GM12878 (cell line): ENCODE measurements at regions not wholly inside any gene's neighbourhood (a gene's known extent, or its start where the extent isn't known, plus 50 kb on each side); places are given as distances from the start of the nearest gene placed in this dataset.

Source experiments
- ATAC-seq: fragments of 200-7000 bp; cut with Tn5 transposase; 3 replicates; pipeline ENCODE4 v1.9.1; 2020; ENCODE audit warnings: mild to moderate bottlenecking, moderate library complexity
- BruUV-seq: library from RNA; stranded (reverse); fragments of 400-500 nt; replicated peaks from 2 replicates; lab custom pipeline; 2021; lab: Mats Ljungman, UMichigan
- CTCF ChIA-PET: fragments of 300-600 bp; sonication (Branson Sonifier 250); formaldehyde crosslinking; extraction: SDS; loops from one replicate; lab custom pipeline; 2021; ENCODE audit warnings: inconsistent platforms; lab: Yijun Ruan, JAX
- POLR2A ChIA-PET: fragments of 350-600 bp; formaldehyde crosslinking; extraction: SDS; loops from one replicate; lab custom pipeline; 2021; ENCODE audit warnings: inconsistent platforms; lab: Charles Lee
- RAD21 ChIA-PET: fragments of 300-600 bp; sonication (Branson Sonifier 250); formaldehyde crosslinking; loops from one replicate; lab custom pipeline; 2023; ENCODE audit warnings: antibody characterized with exemption; ENCODE audit not compliant: unreplicated experiment; lab: Charles Lee
- SMC1A ChIA-PET: fragments of 300-600 bp; sonication (Branson Sonifier 250); formaldehyde crosslinking; loops from one replicate; lab custom pipeline; 2023; ENCODE audit not compliant: unreplicated experiment, uncharacterized antibody; lab: Charles Lee
- DNase-seq: peaks from one replicate; pipeline ENCODE4 v3.0.0-alpha.2; 2011; ENCODE audit warnings: low read depth, low spot score
- FAIRE-seq: peaks from 3 replicates; lab custom pipeline; 2011; peaks lifted over from hg19 to GRCh38; lab: Jason Lieb, UNC
- H2AFZ ChIP-seq: 2 replicates; pipeline ENCODE4 v1.6.0; 2011; ENCODE audit warnings: low read depth, low read length, control low read depth; ENCODE audit not compliant: control insufficient read depth
- H3K27ac ChIP-seq: 2 replicates; pipeline ENCODE4 v1.5.1; 2011; ENCODE audit warnings: control low read depth; ENCODE audit not compliant: control insufficient read depth, insufficient read depth
- H3K27me3 ChIP-seq, 2 experiments: replicated peaks in 1 of 2; 2 replicates each; pipeline versions ENCODE4 v1.6.0 to v1.6.1; 2011; ENCODE audit warnings: low read length in 1 of 2; ENCODE audit not compliant: control insufficient read depth in 2 of 2, insufficient read depth in 2 of 2
- H3K36me3 ChIP-seq, 2 experiments: 2 replicates each; pipeline ENCODE4 v1.5.1; 2011; ENCODE audit warnings: low read length in 1 of 2; ENCODE audit not compliant: control insufficient read depth in 2 of 2, insufficient read depth in 2 of 2
- H3K4me1 ChIP-seq: 2 replicates; pipeline ENCODE4 v1.6.1; 2011; ENCODE audit warnings: mild to moderate bottlenecking, low read length, moderate library complexity, mixed read lengths; ENCODE audit not compliant: control insufficient read depth, insufficient read depth
- H3K4me2 ChIP-seq: 2 replicates; pipeline ENCODE4 v1.6.0; 2011; ENCODE audit warnings: control low read depth; ENCODE audit not compliant: control insufficient read depth, insufficient read depth
- H3K4me3 ChIP-seq: fragments of 200-600 bp; sonication (generic); 2 replicates; pipeline ENCODE4 v1.5.1; 2016
- H3K79me2 ChIP-seq: 2 replicates; pipeline ENCODE4 v1.6.0; 2011; ENCODE audit warnings: low read length; ENCODE audit not compliant: control insufficient read depth, insufficient read depth
- H3K9ac ChIP-seq: 2 replicates; pipeline ENCODE4 v1.8.0; 2011; ENCODE audit warnings: low read length, control low read depth, mixed read lengths; ENCODE audit not compliant: control insufficient read depth, insufficient read depth
- H3K9me3 ChIP-seq: replicated peaks from 3 replicates; pipeline ENCODE4 v1.5.1; 2011; ENCODE audit warnings: mild to moderate bottlenecking, low read length; ENCODE audit not compliant: control insufficient read depth, insufficient read depth
- H4K20me1 ChIP-seq: 2 replicates; pipeline ENCODE4 v1.6.0; 2011; ENCODE audit not compliant: control insufficient read depth, insufficient read depth
- BMI1 ChIP-seq: fragments of 450-650 bp; IDR thresholded peaks from 2 replicates; pipeline ENCODE4 v1.6.1; 2016; ENCODE audit warnings: mild to moderate bottlenecking, moderate library complexity, borderline replicate concordance
- EZH2 ChIP-seq: IDR thresholded peaks from 2 replicates; pipeline ENCODE4 v1.6.1; 2012; ENCODE audit warnings: low read depth, mild to moderate bottlenecking, control low read depth, inconsistent platforms, low read length, borderline replicate concordance; ENCODE audit not compliant: control insufficient read depth
- JUNB ChIP-seq: IDR thresholded peaks from 2 replicates; pipeline ENCODE4 v1.6.1; 2016; ENCODE audit warnings: antibody characterized with exemption, mild to moderate bottlenecking
- NFXL1 ChIP-seq: fragments of 450-650 bp; IDR thresholded peaks from 2 replicates; pipeline ENCODE4 v1.6.1; 2017; ENCODE audit warnings: antibody characterized with exemption, mild to moderate bottlenecking, borderline replicate concordance
- NFYA ChIP-seq: IDR thresholded peaks from 2 replicates; pipeline ENCODE4 v1.6.1; 2011; ENCODE audit warnings: low read depth, mild to moderate bottlenecking, low read length, improper control_type of control experiment, borderline replicate concordance
- NFYB ChIP-seq: IDR thresholded peaks from 2 replicates; pipeline ENCODE4 v1.6.1; 2011; ENCODE audit warnings: low read depth, mild to moderate bottlenecking, low read length, improper control_type of control experiment, moderate library complexity; ENCODE audit not compliant: insufficient read depth
- SMC3 ChIP-seq: IDR thresholded peaks from 2 replicates; pipeline ENCODE4 v1.6.1; 2011; ENCODE audit warnings: low read length, improper control_type of control experiment, borderline replicate concordance
- SUPT20H ChIP-seq: IDR thresholded peaks from 2 replicates; pipeline ENCODE4 v1.6.1; 2011; ENCODE audit warnings: low read depth, mild to moderate bottlenecking, low read length, moderate library complexity, borderline replicate concordance; ENCODE audit not compliant: control insufficient read depth
- WRNIP1 ChIP-seq: IDR thresholded peaks from 2 replicates; pipeline ENCODE4 v1.6.1; 2011; ENCODE audit warnings: low read depth, low read length, improper control_type of control experiment, borderline replicate concordance
- ZNF217 ChIP-seq: fragments of 450-650 bp; IDR thresholded peaks from 2 replicates; pipeline ENCODE4 v1.6.1; 2017; ENCODE audit warnings: antibody characterized with exemption, mild to moderate bottlenecking
- ZSCAN29 ChIP-seq: fragments of 450-650 bp; IDR thresholded peaks from 2 replicates; pipeline ENCODE4 v1.6.1; 2017; ENCODE audit warnings: mild to moderate bottlenecking, moderate library complexity
- ZZZ3 ChIP-seq: IDR thresholded peaks from 2 replicates; pipeline ENCODE4 v1.6.1; 2011; ENCODE audit warnings: low read depth; ENCODE audit not compliant: control insufficient read depth, insufficient read length
- WGBS: methylation state at CpG from one replicate; pipeline ENCODE4 v1.1.6; 2016; ENCODE audit warnings: low lambda C conversion rate; ENCODE audit not compliant: insufficient replicate concordance, insufficient coverage; ENCODE audit errors: missing lambda C conversion rate; 5-methylcytosine and 5-hydroxymethylcytosine counted together
- in situ Hi-C: fragments of 300-500 bp; cut with MboI; formaldehyde crosslinking; loops from 9 replicates; pipeline ENCODE4 v1.14.3; 2018; ENCODE audit warnings: mixed read lengths
- intact Hi-C: fragments of 100-400 bp; cut with micrococcal nuclease; formaldehyde crosslinking; loops from one replicate; pipeline ENCODE4 v1.14.2; 2022; ENCODE audit not compliant: unreplicated experiment
- TF ChIP-seq, protein P1 (sequence below): fragments of 450-650 bp; IDR thresholded peaks from 2 replicates; pipeline ENCODE4 v1.6.1; 2016; ENCODE audit warnings: mild to moderate bottlenecking
- TF ChIP-seq, protein P2 (sequence below): IDR thresholded peaks from 2 replicates; pipeline ENCODE4 v1.6.1; 2012; ENCODE audit warnings: improper control_type of control experiment, low read depth, low read length; ENCODE audit not compliant: insufficient replicate concordance

DNA sequence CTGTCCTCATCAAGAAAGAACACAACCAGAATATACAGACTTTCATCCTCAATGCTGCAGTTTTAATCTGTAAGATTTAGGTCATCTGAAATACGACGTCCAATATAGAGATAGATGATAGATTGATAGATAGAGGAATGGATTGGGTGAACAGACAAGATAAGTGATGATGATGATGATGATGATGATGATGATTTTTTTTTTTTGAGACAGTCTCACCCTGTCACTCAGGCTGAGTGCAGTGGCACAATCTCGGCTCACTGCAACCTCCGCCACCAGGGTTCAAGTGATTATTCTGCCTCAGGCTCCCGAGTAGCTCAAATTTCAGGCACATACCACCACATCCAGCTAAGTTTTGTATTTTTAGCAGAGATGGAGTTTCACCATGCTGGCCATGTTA is 56.3 kb upstream of the ADAMTS18 start (continued):
- no peak for TF ChIP-seq SMC3
- TF ChIP-seq WRNIP1 = no peak
- no peak for TF ChIP-seq JUNB
- no peak for TF ChIP-seq ZSCAN29
- TF ChIP-seq BMI1 = no peak
- TF ChIP-seq, protein P1, sequence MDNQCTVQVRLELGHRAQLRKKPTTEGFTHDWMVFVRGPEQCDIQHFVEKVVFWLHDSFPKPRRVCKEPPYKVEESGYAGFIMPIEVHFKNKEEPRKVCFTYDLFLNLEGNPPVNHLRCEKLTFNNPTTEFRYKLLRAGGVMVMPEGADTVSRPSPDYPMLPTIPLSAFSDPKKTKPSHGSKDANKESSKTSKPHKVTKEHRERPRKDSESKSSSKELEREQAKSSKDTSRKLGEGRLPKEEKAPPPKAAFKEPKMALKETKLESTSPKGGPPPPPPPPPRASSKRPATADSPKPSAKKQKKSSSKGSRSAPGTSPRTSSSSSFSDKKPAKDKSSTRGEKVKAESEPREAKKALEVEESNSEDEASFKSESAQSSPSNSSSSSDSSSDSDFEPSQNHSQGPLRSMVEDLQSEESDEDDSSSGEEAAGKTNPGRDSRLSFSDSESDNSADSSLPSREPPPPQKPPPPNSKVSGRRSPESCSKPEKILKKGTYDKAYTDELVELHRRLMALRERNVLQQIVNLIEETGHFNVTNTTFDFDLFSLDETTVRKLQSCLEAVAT = no peak

DNA sequence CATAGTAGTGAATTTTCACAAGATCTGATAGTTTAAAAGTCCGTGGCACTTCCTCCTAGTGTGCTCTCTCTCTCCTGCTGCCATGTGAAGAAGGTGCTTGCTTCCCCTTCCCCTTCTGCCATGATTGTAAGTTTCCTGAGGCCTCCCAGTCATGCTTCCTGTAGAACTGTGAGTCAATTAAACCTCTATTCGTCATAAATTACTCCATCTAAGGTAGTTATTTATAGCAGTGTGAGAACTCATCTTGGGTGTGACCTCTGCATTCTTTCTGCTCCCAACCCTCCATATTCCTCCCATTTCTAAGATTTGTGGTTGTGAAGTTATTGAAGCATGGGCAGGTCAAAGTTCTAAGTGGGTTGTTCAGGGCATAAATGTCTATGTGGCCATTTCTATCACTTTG is 62.1 kb upstream of the ADAMTS18 start:
- WGBS = 0% methylated on average over 2 of the region's 2 CpGs
- in situ Hi-C loops = no loop called here
- no peak overlapping the region for H3K27ac ChIP-seq
- ChIA-PET POLR2A (no interaction called here), CTCF (no interaction called here), RAD21 (no interaction called here), SMC1A (no interaction called here)
- DNase-seq (no peak), ATAC-seq (no peak), FAIRE-seq (no peak)
- H3K36me3 ChIP-seq = no peaks in the 10 kb centered on the region
- no peaks in the 10 kb centered on the region for H3K9me3 ChIP-seq
- no peak overlapping the region for H3K9ac ChIP-seq
- no peaks in the 10 kb centered on the region for H3K4me1 ChIP-seq
- BruUV-seq = no TSS peak
- H3K4me2 ChIP-seq = no peak overlapping the region
- no peaks in the 10 kb centered on the region for H4K20me1 ChIP-seq
- H3K27me3 ChIP-seq = no peaks in the 10 kb centered on the region
- intact Hi-C loops = no loop called here
- no peaks in the 10 kb centered on the region for H3K79me2 ChIP-seq
- H3K4me3 ChIP-seq = no peak overlapping the region
- H2AFZ ChIP-seq = no peak overlapping the region
- TF ChIP-seq NFYA = no peak
- no peak for TF ChIP-seq SUPT20H
- no peak for TF ChIP-seq ZNF217
- TF ChIP-seq NFXL1 = no peak
- no peak for TF ChIP-seq EZH2
- TF ChIP-seq ZZZ3 = no peak
- TF ChIP-seq NFYB = no peak
- TF ChIP-seq, protein P2, sequence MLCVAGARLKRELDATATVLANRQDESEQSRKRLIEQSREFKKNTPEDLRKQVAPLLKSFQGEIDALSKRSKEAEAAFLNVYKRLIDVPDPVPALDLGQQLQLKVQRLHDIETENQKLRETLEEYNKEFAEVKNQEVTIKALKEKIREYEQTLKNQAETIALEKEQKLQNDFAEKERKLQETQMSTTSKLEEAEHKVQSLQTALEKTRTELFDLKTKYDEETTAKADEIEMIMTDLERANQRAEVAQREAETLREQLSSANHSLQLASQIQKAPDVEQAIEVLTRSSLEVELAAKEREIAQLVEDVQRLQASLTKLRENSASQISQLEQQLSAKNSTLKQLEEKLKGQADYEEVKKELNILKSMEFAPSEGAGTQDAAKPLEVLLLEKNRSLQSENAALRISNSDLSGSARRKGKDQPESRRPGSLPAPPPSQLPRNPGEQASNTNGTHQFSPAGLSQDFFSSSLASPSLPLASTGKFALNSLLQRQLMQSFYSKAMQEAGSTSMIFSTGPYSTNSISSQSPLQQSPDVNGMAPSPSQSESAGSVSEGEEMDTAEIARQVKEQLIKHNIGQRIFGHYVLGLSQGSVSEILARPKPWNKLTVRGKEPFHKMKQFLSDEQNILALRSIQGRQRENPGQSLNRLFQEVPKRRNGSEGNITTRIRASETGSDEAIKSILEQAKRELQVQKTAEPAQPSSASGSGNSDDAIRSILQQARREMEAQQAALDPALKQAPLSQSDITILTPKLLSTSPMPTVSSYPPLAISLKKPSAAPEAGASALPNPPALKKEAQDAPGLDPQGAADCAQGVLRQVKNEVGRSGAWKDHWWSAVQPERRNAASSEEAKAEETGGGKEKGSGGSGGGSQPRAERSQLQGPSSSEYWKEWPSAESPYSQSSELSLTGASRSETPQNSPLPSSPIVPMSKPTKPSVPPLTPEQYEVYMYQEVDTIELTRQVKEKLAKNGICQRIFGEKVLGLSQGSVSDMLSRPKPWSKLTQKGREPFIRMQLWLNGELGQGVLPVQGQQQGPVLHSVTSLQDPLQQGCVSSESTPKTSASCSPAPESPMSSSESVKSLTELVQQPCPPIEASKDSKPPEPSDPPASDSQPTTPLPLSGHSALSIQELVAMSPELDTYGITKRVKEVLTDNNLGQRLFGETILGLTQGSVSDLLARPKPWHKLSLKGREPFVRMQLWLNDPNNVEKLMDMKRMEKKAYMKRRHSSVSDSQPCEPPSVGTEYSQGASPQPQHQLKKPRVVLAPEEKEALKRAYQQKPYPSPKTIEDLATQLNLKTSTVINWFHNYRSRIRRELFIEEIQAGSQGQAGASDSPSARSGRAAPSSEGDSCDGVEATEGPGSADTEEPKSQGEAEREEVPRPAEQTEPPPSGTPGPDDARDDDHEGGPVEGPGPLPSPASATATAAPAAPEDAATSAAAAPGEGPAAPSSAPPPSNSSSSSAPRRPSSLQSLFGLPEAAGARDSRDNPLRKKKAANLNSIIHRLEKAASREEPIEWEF = no peak
